NOMO-1 (cell line): ENCODE measurements at regions not wholly inside any gene's neighbourhood (a gene's known extent, or its start where the extent isn't known, plus 50 kb on each side); places are given as distances from the start of the nearest gene placed in this dataset.

Source experiments
- DNase-seq, 2 experiments: peaks; one replicate each; lab custom pipeline; 2025; ENCODE audit not compliant: unreplicated experiment in 2 of 2; lab: John Stamatoyannopoulos, UW

DNA sequence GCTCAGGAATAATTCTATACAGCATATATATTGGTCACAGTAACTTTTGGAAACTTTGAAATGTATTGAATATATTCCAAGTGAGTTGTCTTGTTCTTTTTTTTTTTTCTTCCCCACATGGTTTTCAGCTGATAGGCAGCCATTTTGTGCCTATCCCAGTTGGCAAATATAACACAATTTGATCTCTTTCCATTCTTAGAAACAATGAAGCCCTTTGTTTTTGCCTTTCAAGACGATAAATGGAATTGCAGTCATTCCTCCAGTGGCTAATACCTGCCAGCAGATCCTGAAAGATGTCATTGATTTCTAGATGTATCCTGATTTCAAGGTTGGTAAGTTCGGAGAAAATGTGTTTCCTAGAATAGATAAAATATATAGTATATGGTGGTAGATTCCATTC is 951.1 kb upstream of the SLC10A2 start:
- DNase-seq, result no peak

DNA sequence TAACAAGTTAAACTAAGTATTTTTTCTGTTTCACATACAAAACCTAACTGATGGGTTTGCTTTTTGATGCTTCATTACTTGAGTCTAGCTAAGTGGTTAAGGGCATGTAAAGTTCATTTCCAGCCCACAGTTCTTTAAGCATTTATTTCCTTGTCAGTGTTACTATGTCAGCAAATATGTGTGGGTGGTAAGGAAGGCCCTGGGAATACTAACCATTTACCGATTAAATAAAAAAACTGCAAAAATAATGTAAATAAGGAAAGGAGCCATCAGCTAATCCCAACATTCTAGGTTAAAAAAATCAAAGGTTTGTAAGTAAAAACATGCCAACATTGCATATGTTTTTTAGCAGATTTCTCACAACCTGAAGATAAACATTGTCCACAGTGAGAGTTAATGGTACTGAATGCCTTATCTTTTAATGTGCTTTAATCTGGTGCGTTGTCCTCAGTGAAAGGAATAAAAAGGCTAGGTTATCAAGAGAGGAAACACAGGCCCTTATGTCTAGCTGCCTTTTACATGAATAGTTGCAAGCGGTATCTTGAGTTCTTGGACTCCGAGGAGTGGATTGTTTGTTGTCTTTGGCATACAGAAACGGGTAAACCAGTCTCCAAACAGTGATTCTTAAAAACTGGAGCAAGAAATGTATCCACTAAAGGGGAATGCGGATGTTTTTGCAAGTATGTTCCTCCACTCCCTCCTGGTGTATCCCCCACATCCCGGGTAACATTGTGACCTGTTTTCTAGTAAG is 949.6 kb upstream of the SLC10A2 start:
- no peak for DNase-seq

DNA sequence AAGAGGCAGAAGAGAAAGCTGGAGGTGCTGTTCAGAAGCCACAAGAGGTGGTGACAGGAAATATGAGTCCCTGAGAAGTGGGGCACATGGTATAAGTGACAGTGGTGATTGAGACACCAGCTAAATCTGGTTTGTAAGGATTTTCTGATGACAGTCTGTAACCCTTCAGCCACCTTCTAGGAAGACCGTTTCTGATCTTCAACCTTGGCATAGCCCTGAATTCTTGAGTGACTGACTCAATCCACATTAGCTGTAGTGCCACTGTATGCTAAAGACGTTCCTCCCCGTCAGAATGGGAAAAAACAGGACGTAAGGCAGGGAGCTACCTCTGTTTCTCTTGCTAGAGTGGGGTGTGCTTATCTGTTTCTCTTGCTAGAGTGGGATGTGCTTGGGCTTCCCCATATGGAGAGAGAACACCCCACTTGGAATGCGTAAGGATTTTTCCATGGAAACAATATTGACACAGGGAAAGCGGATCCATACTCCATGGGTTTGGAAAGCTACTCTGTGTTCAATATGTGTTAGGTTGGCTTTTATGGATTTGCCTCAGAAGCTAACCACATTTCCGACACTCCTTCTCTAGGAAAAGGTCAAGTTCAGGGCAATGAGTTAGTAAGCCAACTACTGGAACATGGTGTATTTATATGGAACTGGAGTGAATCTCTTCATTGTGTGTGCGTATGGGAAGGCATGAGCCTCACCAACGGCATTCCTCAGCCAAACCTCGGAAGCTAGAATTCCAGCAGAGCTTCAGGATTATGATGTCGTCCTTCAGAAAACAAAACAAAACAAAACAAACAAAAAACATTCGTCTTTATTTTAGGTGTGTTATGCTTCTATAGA is 948.8 kb upstream of the SLC10A2 start:
- DNase-seq, result no peak

DNA sequence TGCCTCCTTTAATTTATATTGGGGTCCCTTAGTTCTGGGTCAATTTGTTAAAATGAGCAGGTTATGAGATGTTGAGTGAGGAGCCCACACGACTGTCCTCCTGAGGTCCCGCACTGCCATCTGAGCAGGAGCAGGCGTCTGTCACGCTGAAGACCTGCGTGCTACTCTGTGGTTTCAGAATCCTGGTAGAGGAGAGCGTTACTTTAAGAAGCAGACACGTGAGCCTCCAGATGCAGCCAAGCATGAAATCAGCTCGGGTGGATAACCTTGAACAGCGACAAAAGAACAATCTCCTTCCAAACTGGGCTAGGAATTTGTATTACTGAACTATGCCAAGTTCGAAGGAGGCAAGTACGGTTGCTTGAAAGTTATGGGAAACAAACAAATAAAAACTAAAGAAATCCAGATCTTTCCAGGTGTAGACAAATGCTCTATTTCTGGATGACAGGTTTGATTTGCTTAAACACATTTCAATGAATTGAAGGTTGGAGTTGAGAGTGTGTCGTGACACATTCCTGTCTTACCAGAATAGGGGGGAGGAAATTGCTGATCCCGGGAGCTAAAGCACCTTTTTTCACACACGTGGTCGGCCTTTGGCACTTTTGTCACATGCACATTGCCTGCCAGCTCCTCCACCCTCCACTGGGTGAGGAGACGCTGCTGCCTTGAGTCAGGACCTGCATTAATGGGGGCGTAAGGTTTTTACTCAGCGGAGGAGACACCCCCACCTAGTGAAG is 945.5 kb upstream of the SLC10A2 start:
- no peak for DNase-seq

DNA sequence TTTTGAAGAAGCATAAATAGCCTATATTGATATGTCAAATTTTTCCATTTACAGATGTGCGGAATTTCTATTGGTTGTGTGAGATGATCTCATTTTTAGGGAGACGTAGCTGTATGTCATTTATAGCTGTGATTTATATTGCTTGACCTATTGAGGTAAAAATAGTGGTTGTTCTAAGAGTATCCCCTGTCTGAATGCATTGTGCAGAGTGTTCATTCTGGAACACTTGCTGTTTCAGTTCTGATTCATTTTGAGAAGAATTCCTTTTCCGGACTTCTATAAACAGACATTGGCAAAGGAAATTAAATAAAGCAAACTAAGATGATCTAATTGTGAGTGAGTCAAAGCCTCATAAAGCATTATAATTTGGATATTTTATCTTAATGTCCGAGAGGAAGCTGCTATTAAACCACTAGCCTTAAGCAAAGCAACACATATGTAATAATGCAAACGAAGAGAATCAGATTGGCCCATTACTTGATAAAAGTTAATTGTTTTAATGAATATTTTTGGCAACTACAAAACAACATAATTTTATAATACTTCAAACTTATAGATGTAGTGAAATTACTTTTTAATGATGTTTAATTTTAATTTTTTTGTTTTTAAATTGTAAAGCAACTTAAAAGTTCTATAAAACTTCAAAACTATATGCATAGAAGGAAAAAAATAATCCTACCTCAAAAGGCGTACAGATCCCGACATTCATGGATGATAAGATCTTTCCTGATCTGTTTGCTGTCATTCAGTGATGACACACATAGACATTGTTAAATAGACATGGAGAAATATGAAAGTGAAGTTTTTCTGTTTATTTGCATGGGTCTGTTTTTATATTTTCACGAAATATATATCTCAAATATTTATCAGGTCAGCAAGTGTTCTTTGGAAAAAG is 942.6 kb upstream of the SLC10A2 start:
- no peak for DNase-seq

DNA sequence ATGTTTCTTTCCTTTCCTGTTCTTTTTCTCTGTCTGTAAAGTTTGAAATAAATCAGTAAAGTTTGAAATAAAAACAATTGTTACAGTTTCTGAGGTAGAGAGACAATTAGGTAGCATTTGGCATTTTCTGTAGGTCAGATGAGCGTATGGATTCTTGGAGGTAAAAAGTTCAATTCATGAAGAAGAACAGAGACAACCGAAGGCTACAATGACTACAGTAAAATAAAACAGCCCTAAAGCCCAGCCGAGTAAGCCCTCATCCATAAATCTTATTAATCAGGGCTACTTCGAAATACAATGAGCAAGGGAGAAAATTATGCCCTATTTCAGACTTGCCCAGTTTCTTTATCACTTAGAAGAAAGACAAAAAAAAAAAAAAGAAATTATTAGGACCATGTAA is 941.9 kb upstream of the SLC10A2 start:
- no peak for DNase-seq

DNA sequence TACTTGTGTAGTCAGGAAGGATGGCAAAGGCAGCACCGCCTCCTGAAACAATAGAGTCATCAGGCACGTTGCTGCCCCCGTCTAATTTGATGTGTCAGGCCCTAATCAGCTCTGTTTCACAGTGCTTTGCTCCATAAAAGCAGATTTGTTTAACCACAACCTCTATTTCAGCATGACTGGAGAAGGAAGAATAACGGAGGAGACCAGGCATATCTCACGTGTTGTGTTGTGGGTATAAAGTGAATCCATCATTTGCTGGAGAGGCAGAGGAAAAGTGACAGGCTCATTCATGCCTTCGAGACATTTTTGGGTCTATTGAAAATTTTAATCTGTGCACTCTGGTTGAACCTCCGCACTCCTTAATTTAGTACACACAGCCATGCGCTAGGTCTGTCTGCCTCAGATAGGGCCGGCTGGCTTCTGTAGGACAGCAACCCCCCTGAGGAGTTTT is 940.4 kb upstream of the SLC10A2 start:
- no peak for DNase-seq

DNA sequence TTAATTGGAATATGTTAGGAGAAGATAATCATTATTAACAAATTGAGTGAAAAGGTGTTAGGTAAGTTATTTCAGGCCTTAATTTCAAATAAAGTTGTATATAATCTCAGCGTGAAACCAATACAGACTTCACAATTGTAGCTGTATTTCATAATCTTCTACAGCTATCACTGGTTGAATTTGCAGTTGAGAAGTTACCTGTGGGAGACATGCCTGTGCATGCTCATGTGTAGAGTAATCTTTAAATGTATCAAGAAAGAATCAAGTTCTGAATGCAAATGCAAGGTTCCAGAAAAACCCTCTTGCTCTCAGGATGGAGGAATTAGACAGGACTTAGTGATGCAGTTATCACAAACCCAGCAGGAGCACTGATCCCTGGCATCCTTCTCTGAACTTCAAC is 938.4 kb upstream of the SLC10A2 start:
- DNase-seq, result no peak

DNA sequence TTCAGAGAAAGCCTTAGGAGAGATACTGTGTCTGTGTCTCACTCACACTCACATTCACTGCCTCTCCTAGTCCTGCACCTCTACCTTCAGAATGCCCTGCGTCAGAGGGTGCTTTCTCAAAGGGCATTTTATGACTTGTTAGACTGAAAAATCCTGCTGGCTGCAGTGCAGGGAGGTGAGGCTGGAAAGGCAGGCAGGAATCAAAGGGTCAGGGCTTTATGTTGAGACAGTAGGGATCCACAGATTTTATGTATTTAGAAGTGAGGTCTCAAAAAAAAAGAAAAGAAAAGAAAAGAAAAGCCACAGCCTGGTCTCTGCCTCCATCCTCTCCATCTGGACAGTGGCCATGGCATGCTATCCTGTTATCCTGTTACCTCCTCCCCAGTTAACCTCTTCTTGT is 936.0 kb upstream of the SLC10A2 start:
- DNase-seq, result no peak

DNA sequence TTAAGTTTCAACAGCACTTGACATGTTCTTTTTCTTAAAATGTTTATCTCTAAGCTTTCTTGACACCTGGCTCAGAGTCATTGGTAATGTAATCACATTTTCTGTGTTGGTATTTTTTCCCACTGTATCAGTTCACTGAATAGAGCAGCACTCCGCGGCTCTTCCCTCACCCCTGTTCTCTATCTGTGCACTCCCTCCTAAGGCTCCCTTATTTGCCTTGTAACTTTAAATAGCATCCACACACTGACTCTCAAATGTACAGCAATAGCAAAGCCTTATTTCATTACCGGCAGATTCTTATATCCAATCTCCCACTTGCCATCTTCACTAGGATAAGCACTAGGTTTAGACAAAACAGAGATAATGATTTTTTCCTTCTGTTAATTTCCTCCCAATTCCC is 935.5 kb upstream of the SLC10A2 start:
- no peak for DNase-seq

DNA sequence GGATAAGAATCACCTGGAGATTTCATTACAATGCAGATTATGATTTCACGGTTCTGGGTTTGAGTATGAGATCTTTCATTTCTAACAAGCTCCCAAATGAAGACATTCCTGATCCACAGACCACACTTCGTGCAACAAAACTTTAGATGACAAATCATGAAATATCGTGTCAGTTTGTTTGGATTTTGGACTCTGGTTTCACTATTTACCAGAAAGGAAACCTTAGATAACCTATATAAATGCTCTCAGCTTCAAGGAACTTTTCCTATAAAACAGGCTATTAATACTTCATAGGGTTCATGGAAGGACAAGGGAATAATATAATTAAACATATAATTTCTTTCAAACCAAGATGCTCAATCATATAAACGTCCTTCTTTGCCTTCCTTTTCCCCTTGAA is 930.5 kb upstream of the SLC10A2 start:
- DNase-seq, result no peak

DNA sequence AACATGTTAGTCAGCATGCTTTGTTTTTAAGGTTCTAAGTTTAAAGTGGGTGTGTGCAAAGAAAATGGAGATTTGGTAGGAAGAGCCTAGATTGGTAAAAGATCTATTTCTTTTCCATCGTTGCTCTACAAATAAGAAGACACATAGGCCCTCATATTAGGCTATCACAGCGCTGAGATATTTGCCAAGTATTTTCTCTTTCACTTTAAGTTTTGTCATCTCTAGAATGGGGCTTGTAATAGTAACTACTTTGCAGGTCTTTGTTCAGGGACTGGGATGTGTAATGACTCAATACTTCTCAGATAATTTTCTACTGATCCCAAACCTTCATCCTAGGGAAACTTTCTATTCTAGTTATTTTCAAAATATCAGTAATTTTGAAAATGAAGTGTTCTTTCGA is 917.7 kb upstream of the SLC10A2 start:
- DNase-seq, result no peak

DNA sequence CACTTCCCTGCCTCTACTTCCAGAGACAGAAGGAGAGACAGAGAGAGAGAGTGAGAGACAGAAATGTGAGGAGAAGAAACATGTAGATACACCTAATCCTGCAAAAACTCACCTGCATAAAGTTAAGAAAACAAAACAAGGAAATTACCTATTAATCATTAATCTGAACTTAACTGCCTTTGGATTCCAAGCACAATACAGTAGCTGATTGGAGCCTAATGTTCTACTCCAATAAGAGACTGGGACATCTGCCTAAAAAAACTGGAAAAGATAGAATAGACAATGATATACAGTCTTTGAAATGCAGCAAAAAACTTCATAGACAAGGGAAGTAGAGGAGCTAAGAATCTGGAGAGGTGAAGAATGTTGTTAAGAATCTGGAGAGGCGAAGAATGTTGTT is 910.2 kb upstream of the SLC10A2 start:
- no peak for DNase-seq

DNA sequence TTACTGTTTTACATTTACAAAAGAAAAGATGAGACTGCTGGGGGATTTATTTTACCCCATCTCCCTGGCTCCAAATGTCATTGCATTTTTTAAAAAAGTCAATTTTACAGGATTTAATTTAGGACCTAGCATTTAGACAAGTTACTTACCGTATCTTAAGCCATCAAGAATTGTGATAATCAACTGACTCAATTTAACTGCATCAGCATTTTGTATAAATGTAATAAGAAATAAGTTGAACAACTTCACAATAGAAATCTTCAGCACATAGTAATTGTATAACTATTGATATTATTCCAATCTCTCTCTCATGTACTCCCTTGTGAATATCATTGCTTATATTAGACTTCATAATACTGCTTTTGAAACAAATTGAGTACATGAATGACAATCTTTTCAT is 907.5 kb upstream of the SLC10A2 start:
- DNase-seq, result no peak

DNA sequence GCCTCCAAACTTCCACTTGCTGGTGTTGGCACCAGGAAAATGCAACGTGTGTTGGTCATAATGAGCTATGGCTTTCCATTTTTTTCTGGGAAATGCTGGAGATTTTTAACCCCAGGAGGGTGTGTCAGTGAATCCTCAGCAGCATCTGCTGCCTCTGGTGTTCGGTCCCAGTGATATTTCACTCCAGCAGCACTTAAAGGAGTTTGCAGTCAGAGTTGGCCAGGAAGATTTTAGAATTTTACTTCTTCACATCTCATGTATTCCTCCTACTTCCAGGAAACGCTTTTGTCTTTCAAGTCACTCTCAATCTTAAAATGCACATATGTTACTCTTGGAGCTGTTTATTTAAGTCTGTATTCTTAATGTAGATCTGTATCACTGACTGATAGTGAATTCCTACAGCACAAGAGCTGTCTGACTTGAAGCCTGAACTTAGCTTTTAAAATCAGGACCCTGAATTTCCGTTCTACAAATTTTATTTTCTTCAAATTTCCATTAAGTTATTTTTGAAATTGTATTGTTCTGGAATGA is 903.4 kb upstream of the SLC10A2 start:
- no peak for DNase-seq

DNA sequence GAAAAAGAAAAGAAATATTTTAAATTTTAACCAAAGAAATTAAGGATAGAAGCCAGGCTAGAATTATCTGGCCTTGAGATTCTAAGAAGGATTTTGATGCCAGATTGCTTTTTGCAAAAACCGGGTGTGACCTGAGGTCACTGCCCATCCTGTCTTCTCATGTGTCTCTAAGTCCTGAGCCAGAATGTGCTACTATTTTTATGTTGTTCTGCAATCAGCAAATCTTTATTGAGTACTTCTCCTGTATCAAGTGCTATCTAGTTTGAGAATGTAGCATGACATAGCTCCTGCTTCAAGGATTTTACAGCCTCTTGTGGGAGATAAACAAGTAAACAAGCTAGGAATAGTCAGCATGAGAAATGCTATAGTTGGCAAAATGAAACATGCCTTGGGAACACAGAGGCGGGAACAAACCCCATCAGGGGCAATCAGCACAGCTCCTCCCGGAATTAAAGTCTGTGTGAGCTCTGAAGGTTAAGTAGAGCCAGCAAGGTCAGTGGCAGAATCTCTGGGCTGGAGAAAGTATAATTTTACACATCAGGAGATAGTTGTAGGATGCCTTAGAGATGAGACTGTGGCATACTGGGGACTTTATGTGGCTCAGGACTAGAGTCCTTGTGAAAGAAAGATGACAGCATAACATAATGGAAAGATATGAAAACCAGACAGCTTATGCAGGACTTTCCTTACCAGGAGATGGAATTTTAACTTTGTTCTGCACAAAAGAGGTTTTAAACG is 899.5 kb upstream of the SLC10A2 start:
- no peak for DNase-seq

DNA sequence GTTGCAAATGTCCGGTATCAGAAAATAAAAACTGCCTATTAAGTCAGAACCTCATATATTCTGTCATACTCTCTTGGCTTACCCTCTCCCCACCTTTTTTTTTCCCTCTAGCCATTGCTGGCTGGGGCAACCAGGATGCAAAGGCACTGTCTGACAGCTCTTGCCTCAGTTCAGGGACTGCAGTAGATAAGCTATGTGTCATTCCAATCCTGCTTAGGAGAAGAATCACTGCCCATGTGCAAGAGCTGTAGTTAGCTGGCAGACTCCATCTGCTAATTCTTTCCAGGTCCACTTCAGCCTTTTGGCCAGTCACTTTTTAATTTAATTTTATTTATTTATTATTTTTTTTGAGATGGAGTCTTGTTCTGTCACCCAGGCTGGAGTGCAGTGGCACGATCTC is 895.6 kb upstream of the SLC10A2 start:
- DNase-seq, result no peak

DNA sequence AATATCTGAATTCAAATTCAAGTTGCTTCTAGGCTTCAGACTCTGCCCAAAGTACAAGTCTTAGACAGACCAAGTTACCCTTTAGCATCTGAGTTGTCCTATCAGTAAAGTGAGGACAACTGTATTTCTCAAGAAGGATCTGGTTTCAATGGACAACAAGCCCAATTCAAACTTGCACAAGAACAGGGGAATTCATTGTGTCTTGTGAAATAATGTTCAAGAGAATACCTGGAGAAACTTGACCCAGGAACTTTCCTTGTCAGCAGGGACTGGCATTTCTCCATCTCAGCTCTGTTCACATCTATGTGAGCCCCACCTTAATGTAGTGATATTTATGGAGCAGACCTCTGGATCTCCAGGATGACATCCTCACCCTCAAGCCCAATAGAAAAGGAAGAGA is 894.9 kb upstream of the SLC10A2 start:
- no peak for DNase-seq

DNA sequence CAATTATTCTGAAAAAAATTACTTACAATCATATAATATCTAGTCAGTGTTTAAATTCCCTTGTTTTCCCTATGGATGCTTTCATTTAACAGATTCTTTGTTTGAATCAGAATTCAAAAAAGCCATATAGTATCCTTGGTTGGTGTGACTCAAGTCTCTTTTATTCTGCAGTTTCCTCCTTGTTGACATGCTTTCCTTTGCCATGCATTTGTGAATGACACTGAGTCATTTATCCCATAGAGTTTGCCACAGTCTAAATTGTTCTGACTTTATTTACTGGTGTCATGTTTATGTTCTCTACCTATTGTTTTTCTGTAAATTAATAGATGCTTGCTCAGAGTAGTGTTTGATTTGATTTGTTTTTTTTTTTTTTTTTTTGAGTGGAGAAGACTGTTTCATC is 893.8 kb upstream of the SLC10A2 start:
- DNase-seq, result no peak

DNA sequence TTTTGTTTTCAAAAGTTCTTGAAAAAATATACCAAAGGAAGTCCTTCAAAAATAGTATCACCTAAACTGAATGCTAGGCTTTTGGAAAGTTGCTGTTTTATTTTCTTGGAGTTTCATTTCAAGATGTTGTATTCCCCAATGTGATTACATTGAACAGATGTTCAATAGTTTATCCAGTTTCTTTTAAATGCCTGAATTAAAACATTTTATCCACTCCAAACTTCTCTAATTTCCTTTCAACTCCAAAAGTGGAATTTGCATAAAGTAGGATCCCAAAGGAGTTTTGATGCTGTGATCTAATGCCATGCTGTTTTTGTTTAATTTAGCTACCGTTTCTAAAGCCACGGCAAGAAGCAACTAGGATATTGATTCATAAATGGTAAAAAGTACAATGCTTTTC is 892.5 kb upstream of the SLC10A2 start:
- no peak for DNase-seq
